HCT116 (cell line): ENCODE measurements at regions not wholly inside any gene's neighbourhood (a gene's known extent, or its start where the extent isn't known, plus 50 kb on each side); places are given as distances from the start of the nearest gene placed in this dataset.

ENCODE experiments used
- ATAC-seq: fragments of 200-7000 bp; cut with Tn5 transposase; 2 replicates; pipeline ENCODE4 v1.9.1; 2020; ENCODE audit warnings: mild to moderate bottlenecking, moderate library complexity
- BruUV-seq: library from RNA; stranded (reverse); fragments of 400-500 nt; replicated peaks from 2 replicates; lab custom pipeline; 2021; lab: Mats Ljungman, UMichigan
- CTCF ChIA-PET: fragments of 300-600 bp; sonication (Branson Sonifier 250); formaldehyde crosslinking; loops from one replicate; lab custom pipeline; 2021; ENCODE audit warnings: antibody characterized with exemption; lab: Charles Lee
- POLR2A ChIA-PET: fragments of 300-600, 350-600 bp; sonication (Branson Sonifier 250); formaldehyde crosslinking; loops from one replicate; lab custom pipeline; 2021; ENCODE audit warnings: antibody characterized with exemption; lab: Charles Lee
- RAD21 ChIA-PET, 2 experiments: fragments of 300-600 bp; sonication (Branson Sonifier 250); formaldehyde crosslinking; loops; one replicate each; lab custom pipeline; 2023; ENCODE audit warnings: low total read pairs in 2 of 2; ENCODE audit not compliant: uncharacterized antibody in 2 of 2, unreplicated experiment in 2 of 2, low non-redundant PET in 1 of 2; lab: Charles Lee
- DNase-seq: peaks from one replicate; pipeline ENCODE4 v3.0.0-alpha.2; 2010; ENCODE audit warnings: low read depth, low spot score
- H2AFZ ChIP-seq: fragments of 200-600 bp; shearing (Covaris generic), sonication (generic); 2 replicates; pipeline ENCODE4 v1.6.1; 2017; ENCODE audit warnings: low read depth, mixed run types, mixed read lengths, antibody characterized with exemption, low read length; ENCODE audit not compliant: poor library complexity, severe bottlenecking
- H3K27ac ChIP-seq: 2 replicates; pipeline ENCODE4 v1.5.1; 2012; ENCODE audit warnings: low read depth, low read length
- H3K27me3 ChIP-seq: fragments of 200-600 bp; sonication (generic); 2 replicates; pipeline ENCODE4 v1.6.1; 2016; ENCODE audit warnings: mixed run types, low read length, mixed read lengths; ENCODE audit not compliant: insufficient read depth
- H3K36me3 ChIP-seq, 2 experiments: fragments of 200-500 bp in 1 of 2; fragments of 200-600 bp in 1 of 2; sonication (Bioruptor generic) in 1 of 2; sonication (generic) in 1 of 2; 2 replicates each; pipeline versions ENCODE4 v1.5.1 to v1.6.1; 2014 to 2016; ENCODE audit warnings: low read length in 2 of 2, inconsistent platforms in 1 of 2, mixed read lengths in 1 of 2, mixed run types in 1 of 2; ENCODE audit not compliant: insufficient read depth in 2 of 2, control insufficient read depth in 1 of 2
- H3K4me1 ChIP-seq, 2 experiments: fragments of 200-600 bp in 1 of 2; sonication (generic) in 1 of 2; 2 replicates each; pipeline versions ENCODE4 v1.5.1 to v1.6.1; 2012 to 2017; ENCODE audit warnings: low read length in 2 of 2, inconsistent platforms in 1 of 2, mild to moderate bottlenecking in 1 of 2, mixed read lengths in 1 of 2, mixed run types in 1 of 2, moderate library complexity in 1 of 2; ENCODE audit not compliant: insufficient read depth in 2 of 2, control insufficient read depth in 1 of 2
- H3K4me2 ChIP-seq: fragments of 200-600 bp; sonication (generic); 2 replicates; pipeline ENCODE4 v1.6.1; 2017; ENCODE audit warnings: mixed run types, low read length, mixed read lengths
- H3K4me3 ChIP-seq, 2 experiments: fragments of 200-600 bp in 1 of 2; sonication (generic) in 1 of 2; replicated peaks in 1 of 2; 2 replicates each; pipeline ENCODE4 v1.5.1; 2011 to 2016; ENCODE audit warnings: low read length in 2 of 2, control low read depth in 1 of 2, low read depth in 1 of 2, mild to moderate bottlenecking in 1 of 2, mixed read lengths in 1 of 2, mixed run types in 1 of 2
- H3K79me2 ChIP-seq: fragments of 200-600 bp; sonication (generic); 2 replicates; pipeline ENCODE4 v1.6.1; 2017; ENCODE audit warnings: mild to moderate bottlenecking, mixed run types, low read length, moderate library complexity, mixed read lengths; ENCODE audit not compliant: insufficient read depth
- H3K9ac ChIP-seq: fragments of 200-600 bp; sonication (generic); 2 replicates; pipeline ENCODE4 v1.6.1; 2016; ENCODE audit warnings: low read length, mixed read lengths
- H3K9me2 ChIP-seq: fragments of 200-600 bp; sonication (generic), shearing (Covaris generic); 2 replicates; pipeline ENCODE4 v1.6.1; 2017; ENCODE audit warnings: mixed run types, mild to moderate bottlenecking, moderate library complexity; ENCODE audit not compliant: insufficient read depth
- H3K9me3 ChIP-seq, 2 experiments: fragments of 200-500 bp in 1 of 2; fragments of 200-600 bp in 1 of 2; sonication (Bioruptor generic) in 1 of 2; sonication (generic) in 1 of 2; 2 replicates each; pipeline ENCODE4 v1.6.1; 2014 to 2017; ENCODE audit warnings: low read length in 2 of 2, mixed read lengths in 2 of 2, inconsistent platforms in 1 of 2, low read depth in 1 of 2, mild to moderate bottlenecking in 1 of 2, mixed run types in 1 of 2, moderate library complexity in 1 of 2; ENCODE audit not compliant: control insufficient read depth in 1 of 2, insufficient read depth in 1 of 2
- H4K20me1 ChIP-seq: fragments of 200-600 bp; sonication (generic), shearing (Covaris generic); 2 replicates; pipeline ENCODE4 v1.6.1; 2017; ENCODE audit warnings: mixed run types, mild to moderate bottlenecking, moderate library complexity; ENCODE audit not compliant: insufficient read depth
- CBX3 ChIP-seq: IDR thresholded peaks from 2 replicates; pipeline ENCODE4 v1.6.1; 2012; ENCODE audit warnings: low read depth
- EGR1 ChIP-seq: IDR thresholded peaks from 2 replicates; pipeline ENCODE4 v1.6.1; 2012; ENCODE audit warnings: low read depth
- ELF1 ChIP-seq: IDR thresholded peaks from 2 replicates; pipeline ENCODE4 v1.6.1; 2012; ENCODE audit warnings: low read depth, borderline replicate concordance
- EZH2phosphoT487 ChIP-seq: fragments of 200-600 bp; IDR thresholded peaks from 2 replicates; pipeline ENCODE4 v1.6.1; 2018; ENCODE audit warnings: antibody characterized with exemption, borderline replicate concordance
- FOSL1 ChIP-seq: IDR thresholded peaks from 2 replicates; pipeline ENCODE4 v1.6.1; 2012; ENCODE audit warnings: low read depth
- JUND ChIP-seq: IDR thresholded peaks from 2 replicates; pipeline ENCODE4 v1.6.1; 2012
- POLR2A ChIP-seq: IDR thresholded peaks from 2 replicates; pipeline ENCODE4 v1.7.0; 2011; ENCODE audit warnings: borderline replicate concordance; ENCODE audit not compliant: insufficient read depth, insufficient read length; ENCODE audit errors: extremely low read depth
- RAD21 ChIP-seq: IDR thresholded peaks from 2 replicates; pipeline ENCODE4 v1.6.1; 2012; ENCODE audit warnings: low read depth, mild to moderate bottlenecking
- REST ChIP-seq: IDR thresholded peaks from 2 replicates; pipeline ENCODE4 v1.6.1; 2012; ENCODE audit warnings: low read depth
- SIN3A ChIP-seq: IDR thresholded peaks from 2 replicates; pipeline ENCODE4 v1.6.1; 2012; ENCODE audit warnings: low read depth
- SP1 ChIP-seq: IDR thresholded peaks from 2 replicates; pipeline ENCODE4 v1.6.1; 2012; ENCODE audit warnings: low read depth
- TCF7L2 ChIP-seq: IDR thresholded peaks from 2 replicates; pipeline ENCODE4 v1.7.0; 2011; ENCODE audit warnings: borderline replicate concordance, inconsistent platforms; ENCODE audit not compliant: insufficient read depth, insufficient read length; ENCODE audit errors: extremely low read depth
- YY1 ChIP-seq: IDR thresholded peaks from 2 replicates; pipeline ENCODE4 v1.6.1; 2011; ENCODE audit warnings: low read length, low read depth, moderate library complexity, mild to moderate bottlenecking; ENCODE audit not compliant: insufficient replicate concordance; ENCODE audit errors: extremely low read depth
- ZFX ChIP-seq: fragments of 450-650 bp; IDR thresholded peaks from 2 replicates; pipeline ENCODE4 v1.6.1; 2017
- ZNF274 ChIP-seq: fragments of 200-500 bp; sonication (Bioruptor generic); IDR thresholded peaks from 2 replicates; pipeline ENCODE4 v1.6.1; 2014; ENCODE audit warnings: mild to moderate bottlenecking, low read depth, low read length, inconsistent platforms
- intact Hi-C: fragments of 100-400 bp; cut with micrococcal nuclease; formaldehyde crosslinking; loops from 2 replicates; pipeline ENCODE4 v1.10.0; 2022
- TF ChIP-seq, protein P1 (sequence below): IDR thresholded peaks from 2 replicates; pipeline ENCODE4 v1.6.1; 2012
- TF ChIP-seq, protein P2 (sequence below), 3 experiments: fragments of 200-600 bp in 1 of 3; sonication (generic) in 1 of 3; IDR thresholded peaks in 2 of 3; conservative IDR thresholded peaks in 1 of 3; 2 replicates each; pipeline ENCODE4 v1.5.1; 2012 to 2017; ENCODE audit warnings: low read depth in 2 of 3, low read length in 2 of 3, antibody characterized with exemption in 1 of 3, borderline replicate concordance in 1 of 3, control low read depth in 1 of 3, mild to moderate bottlenecking in 1 of 3, mixed read lengths in 1 of 3, mixed run types in 1 of 3, moderate library complexity in 1 of 3; ENCODE audit not compliant: insufficient read depth in 1 of 3

- no peaks in the 10 kb centered on the region for H3K4me1 ChIP-seq
- no peak overlapping the region for H2AFZ ChIP-seq
- no peak overlapping the region for H3K4me2 ChIP-seq
- H3K27ac ChIP-seq, result no peak overlapping the region
- ChIA-PET POLR2A (no interaction called here), RAD21 (no interaction called here), CTCF (no interaction called here)
- DNase-seq, result no peak
- no peaks in the 10 kb centered on the region for H3K9me3 ChIP-seq
- no peaks in the 10 kb centered on the region for H3K9me2 ChIP-seq
- no peaks in the 10 kb centered on the region for H3K27me3 ChIP-seq
- no peaks in the 10 kb centered on the region for H4K20me1 ChIP-seq
- H3K36me3 ChIP-seq, result no peaks in the 10 kb centered on the region
- H3K79me2 ChIP-seq, result no peaks in the 10 kb centered on the region
- no TSS peak for BruUV-seq
- TF ChIP-seq, protein P1, sequence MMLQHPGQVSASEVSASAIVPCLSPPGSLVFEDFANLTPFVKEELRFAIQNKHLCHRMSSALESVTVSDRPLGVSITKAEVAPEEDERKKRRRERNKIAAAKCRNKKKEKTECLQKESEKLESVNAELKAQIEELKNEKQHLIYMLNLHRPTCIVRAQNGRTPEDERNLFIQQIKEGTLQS, result no peak
- TF ChIP-seq SP1 (no peak), SIN3A (no peak), CBX3 (no peak), TCF7L2 (no peak), RAD21 (no peak), ZNF274 (no peak), JUND (no peak), EZH2phosphoT487 (no peak), YY1 (no peak), FOSL1 (no peak), POLR2A (no peak), EGR1 (no peak), ZFX (no peak), REST (no peak), ELF1 (no peak)
- TF ChIP-seq, protein P2, sequence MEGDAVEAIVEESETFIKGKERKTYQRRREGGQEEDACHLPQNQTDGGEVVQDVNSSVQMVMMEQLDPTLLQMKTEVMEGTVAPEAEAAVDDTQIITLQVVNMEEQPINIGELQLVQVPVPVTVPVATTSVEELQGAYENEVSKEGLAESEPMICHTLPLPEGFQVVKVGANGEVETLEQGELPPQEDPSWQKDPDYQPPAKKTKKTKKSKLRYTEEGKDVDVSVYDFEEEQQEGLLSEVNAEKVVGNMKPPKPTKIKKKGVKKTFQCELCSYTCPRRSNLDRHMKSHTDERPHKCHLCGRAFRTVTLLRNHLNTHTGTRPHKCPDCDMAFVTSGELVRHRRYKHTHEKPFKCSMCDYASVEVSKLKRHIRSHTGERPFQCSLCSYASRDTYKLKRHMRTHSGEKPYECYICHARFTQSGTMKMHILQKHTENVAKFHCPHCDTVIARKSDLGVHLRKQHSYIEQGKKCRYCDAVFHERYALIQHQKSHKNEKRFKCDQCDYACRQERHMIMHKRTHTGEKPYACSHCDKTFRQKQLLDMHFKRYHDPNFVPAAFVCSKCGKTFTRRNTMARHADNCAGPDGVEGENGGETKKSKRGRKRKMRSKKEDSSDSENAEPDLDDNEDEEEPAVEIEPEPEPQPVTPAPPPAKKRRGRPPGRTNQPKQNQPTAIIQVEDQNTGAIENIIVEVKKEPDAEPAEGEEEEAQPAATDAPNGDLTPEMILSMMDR (IDR thresholded peaks at IDR 0.05 in 2 of 3, conservative IDR thresholded peaks at IDR 0.05 in 1 of 3; ENCODE audit: borderline replicate concordance in 1 of 3, insufficient read depth in 1 of 3, low read depth in 2 of 3, low read length in 2 of 3), result no peak
- no peak overlapping the region for H3K4me3 ChIP-seq
- intact Hi-C loops, result no loop called here
- H3K9ac ChIP-seq, result no peak overlapping the region
- ATAC-seq, result no peak
Measured at GRCh38 chr7:122198581-122198980, 54.5 kb upstream of the AASS start.
